NCI-H1436 (cell line): ENCODE measurements at regions not wholly inside any gene's neighbourhood (a gene's known extent, or its start where the extent isn't known, plus 50 kb on each side); places are given as distances from the start of the nearest gene placed in this dataset.

Experiments
- DNase-seq: peaks from one replicate; lab custom pipeline; 2025; lab: John Stamatoyannopoulos, UW

GRCh38 chr5:22998362-22998761, 145.2 kb upstream of the CDH12 start:
- no peak for DNase-seq

- DNase-seq = no peak
These were observed 135.8 kb upstream of the CDH12 start for GRCh38 chr5:22988937-22989336.

GRCh38 chr5:22986281-22986680, 133.1 kb upstream of the CDH12 start:
- no peak for DNase-seq

- no peak for DNase-seq
These were observed 132.3 kb upstream of the CDH12 start for GRCh38 chr5:22985446-22985845.

- DNase-seq = no peak
These were observed 117.9 kb upstream of the CDH12 start for GRCh38 chr5:22970956-22971618.

- DNase-seq = no peak
These were observed 117.3 kb upstream of the CDH12 start for GRCh38 chr5:22970491-22970890.

- DNase-seq = no peak
These were observed 115.2 kb upstream of the CDH12 start for GRCh38 chr5:22968386-22968785.

GRCh38 chr5:22965960-22966359, 112.8 kb upstream of the CDH12 start:
- DNase-seq = no peak

GRCh38 chr5:22964632-22965031, 111.5 kb upstream of the CDH12 start:
- DNase-seq = no peak

- no peak for DNase-seq
These were observed 105.5 kb upstream of the CDH12 start for GRCh38 chr5:22958462-22959262.

- no peak for DNase-seq
These were observed 94.8 kb upstream of the CDH12 start for GRCh38 chr5:22947921-22948320.

- DNase-seq = no peak
These were observed 85.2 kb upstream of the CDH12 start for GRCh38 chr5:22938362-22938761.

- no peak for DNase-seq
These were observed 75.8 kb upstream of the CDH12 start for GRCh38 chr5:22928821-22929482.

GRCh38 chr5:22926574-22926973, 73.4 kb upstream of the CDH12 start:
- DNase-seq = no peak

GRCh38 chr5:22918511-22918910, 65.4 kb upstream of the CDH12 start:
- DNase-seq = no peak

- DNase-seq = no peak
These were observed 63.2 kb upstream of the CDH12 start for GRCh38 chr5:22916393-22916792.

- DNase-seq = no peak
These were observed 57.9 kb upstream of the CDH12 start for GRCh38 chr5:22911019-22911418.

GRCh38 chr5:22910523-22910922, 57.4 kb upstream of the CDH12 start:
- DNase-seq = no peak

- no peak for DNase-seq
These were observed 55.4 kb upstream of the CDH12 start for GRCh38 chr5:22908586-22908985.

- DNase-seq = no peak
These were observed 55.0 kb upstream of the CDH12 start for GRCh38 chr5:22908129-22908528.
